Glutamatergic neuron (in vitro differentiated cells): ENCODE measurements at regions not wholly inside any gene's neighbourhood (a gene's known extent, or its start where the extent isn't known, plus 50 kb on each side); places are given as distances from the start of the nearest gene placed in this dataset.

Source experiments
- DNase-seq: peaks from one replicate; pipeline ENCODE4 v3.0.0; 2022
- H3K27ac Mint-ChIP-seq: one replicate; pipeline ENCODE4 v1.8.0; 2020; ENCODE audit warnings: mild to moderate bottlenecking, mixed read lengths, inconsistent platforms; ENCODE audit not compliant: unreplicated experiment
- H3K27me3 Mint-ChIP-seq: one replicate; pipeline ENCODE4 v1.8.0; 2020; ENCODE audit warnings: mild to moderate bottlenecking, moderate library complexity, mixed read lengths, inconsistent platforms; ENCODE audit not compliant: unreplicated experiment
- H3K36me3 Mint-ChIP-seq: one replicate; pipeline ENCODE4 v1.8.0; 2020; ENCODE audit warnings: mild to moderate bottlenecking, mixed read lengths, inconsistent platforms; ENCODE audit not compliant: unreplicated experiment
- H3K4me1 Mint-ChIP-seq: one replicate; pipeline ENCODE4 v1.8.0; 2020; ENCODE audit warnings: mild to moderate bottlenecking, low read depth, mixed read lengths, inconsistent platforms; ENCODE audit not compliant: unreplicated experiment
- H3K4me3 Mint-ChIP-seq: one replicate; pipeline ENCODE4 v1.8.0; 2020; ENCODE audit warnings: mild to moderate bottlenecking, mixed read lengths, inconsistent platforms; ENCODE audit not compliant: unreplicated experiment
- H3K9me3 Mint-ChIP-seq: one replicate; pipeline ENCODE4 v1.8.0; 2020; ENCODE audit warnings: mild to moderate bottlenecking, moderate library complexity, mixed read lengths, inconsistent platforms; ENCODE audit not compliant: unreplicated experiment
- TF ChIP-seq, protein P1 (sequence below): fragments of 200-600 bp; sonication (generic); IDR thresholded peaks from one replicate; pipeline ENCODE4 v1.5.0; 2021; ENCODE audit not compliant: partially characterized antibody, unreplicated experiment

DNA sequence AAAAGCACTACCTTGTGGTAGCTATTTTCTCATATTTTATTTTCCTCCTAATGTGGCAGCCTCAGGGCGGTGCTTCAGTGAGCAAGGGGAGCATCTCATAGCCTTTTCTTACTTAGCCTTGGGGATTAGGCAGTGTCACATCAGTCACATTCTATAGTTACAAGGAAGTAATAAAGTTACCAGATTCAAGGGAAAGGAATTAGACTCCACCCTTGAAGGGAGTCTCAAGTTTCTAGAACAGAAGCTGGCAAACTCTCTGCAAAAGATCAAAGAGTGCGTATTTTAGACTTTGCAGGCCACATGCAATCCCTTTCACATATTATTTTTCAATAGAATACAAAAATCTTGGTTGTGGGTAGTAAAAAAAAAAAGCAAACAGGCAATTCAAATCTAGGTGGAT is 350.4 kb downstream of the AMY1C start:
- H3K36me3 Mint-ChIP-seq = no peaks in the 10 kb centered on the region
- H3K27ac Mint-ChIP-seq = no peak overlapping the region
- TF ChIP-seq, protein P1, sequence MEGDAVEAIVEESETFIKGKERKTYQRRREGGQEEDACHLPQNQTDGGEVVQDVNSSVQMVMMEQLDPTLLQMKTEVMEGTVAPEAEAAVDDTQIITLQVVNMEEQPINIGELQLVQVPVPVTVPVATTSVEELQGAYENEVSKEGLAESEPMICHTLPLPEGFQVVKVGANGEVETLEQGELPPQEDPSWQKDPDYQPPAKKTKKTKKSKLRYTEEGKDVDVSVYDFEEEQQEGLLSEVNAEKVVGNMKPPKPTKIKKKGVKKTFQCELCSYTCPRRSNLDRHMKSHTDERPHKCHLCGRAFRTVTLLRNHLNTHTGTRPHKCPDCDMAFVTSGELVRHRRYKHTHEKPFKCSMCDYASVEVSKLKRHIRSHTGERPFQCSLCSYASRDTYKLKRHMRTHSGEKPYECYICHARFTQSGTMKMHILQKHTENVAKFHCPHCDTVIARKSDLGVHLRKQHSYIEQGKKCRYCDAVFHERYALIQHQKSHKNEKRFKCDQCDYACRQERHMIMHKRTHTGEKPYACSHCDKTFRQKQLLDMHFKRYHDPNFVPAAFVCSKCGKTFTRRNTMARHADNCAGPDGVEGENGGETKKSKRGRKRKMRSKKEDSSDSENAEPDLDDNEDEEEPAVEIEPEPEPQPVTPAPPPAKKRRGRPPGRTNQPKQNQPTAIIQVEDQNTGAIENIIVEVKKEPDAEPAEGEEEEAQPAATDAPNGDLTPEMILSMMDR = no peak
- H3K4me1 Mint-ChIP-seq = no peaks in the 10 kb centered on the region
- H3K9me3 Mint-ChIP-seq = no peaks in the 10 kb centered on the region
- H3K4me3 Mint-ChIP-seq = no peak overlapping the region
- H3K27me3 Mint-ChIP-seq = no peaks in the 10 kb centered on the region
- no peak for DNase-seq

DNA sequence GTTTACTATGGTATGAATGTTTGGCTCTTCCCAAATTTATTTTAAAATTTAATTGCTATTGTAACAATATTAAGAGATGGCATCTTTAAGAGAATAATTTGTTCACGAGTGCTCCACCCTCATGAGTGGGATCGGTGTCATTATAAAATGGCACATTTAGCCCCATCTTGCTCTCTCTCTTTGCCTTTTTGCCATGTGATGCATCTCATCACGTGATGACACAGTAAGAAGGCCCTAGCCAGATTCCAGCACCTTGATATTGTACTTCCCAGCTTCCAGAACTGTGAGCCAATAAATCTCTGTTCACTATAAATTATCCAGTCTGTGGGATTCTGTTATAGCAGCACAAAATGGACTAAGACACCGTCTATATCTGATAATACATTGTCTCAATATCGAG is 355.8 kb downstream of the AMY1C start:
- H3K36me3 Mint-ChIP-seq = no peaks in the 10 kb centered on the region
- TF ChIP-seq, protein P1 = no peak

DNA sequence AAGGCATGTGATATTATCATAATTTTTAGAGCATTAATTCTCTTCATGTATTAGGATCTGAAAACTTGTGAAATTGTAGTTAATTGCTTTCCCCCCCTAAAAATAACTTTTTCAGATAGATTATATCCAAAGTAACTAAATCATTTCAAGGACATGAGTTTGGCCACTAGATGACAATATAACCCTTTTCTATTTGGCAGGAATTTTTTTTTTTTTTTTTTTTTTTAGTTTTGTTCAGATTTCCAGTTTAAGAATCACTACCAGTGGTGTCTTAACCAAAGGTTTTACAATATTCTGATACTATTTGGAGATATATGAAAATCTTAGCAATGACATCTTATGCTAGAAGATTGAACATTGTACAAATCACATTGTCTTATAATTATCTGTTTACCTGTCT is 370.8 kb downstream of the AMY1C start:
- no peaks in the 10 kb centered on the region for H3K9me3 Mint-ChIP-seq
- no peak overlapping the region for H3K4me3 Mint-ChIP-seq
- no peaks in the 10 kb centered on the region for H3K27me3 Mint-ChIP-seq
- no peaks in the 10 kb centered on the region for H3K36me3 Mint-ChIP-seq
- no peaks in the 10 kb centered on the region for H3K4me1 Mint-ChIP-seq
- no peak for DNase-seq
- TF ChIP-seq, protein P1 = no peak
- no peak overlapping the region for H3K27ac Mint-ChIP-seq

More for the DNA sequence above, 355.8 kb downstream of the AMY1C start:
- H3K4me3 Mint-ChIP-seq = no peak overlapping the region
- H3K9me3 Mint-ChIP-seq = no peaks in the 10 kb centered on the region
- no peaks in the 10 kb centered on the region for H3K27me3 Mint-ChIP-seq
- no peak for DNase-seq
- H3K27ac Mint-ChIP-seq = no peak overlapping the region
- H3K4me1 Mint-ChIP-seq = no peaks in the 10 kb centered on the region

DNA sequence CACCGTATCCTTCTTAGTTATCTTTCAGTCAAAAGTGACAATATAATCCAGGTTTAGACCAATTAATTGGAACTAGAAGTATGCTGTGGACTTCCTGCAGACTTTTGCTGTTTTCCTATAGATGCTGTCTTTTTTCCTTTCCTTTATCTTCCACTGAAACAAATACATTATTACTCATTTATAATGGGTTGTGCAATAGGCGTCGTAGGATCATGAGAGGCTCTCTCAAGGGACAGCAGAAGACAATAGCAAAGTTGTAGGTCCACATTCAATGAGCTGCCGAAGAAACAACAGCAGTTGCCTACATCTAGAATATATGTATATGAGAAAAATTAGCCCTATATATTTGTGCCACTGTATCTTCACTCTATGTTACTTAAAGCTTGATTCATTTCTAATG is 371.6 kb downstream of the AMY1C start:
- Mint-ChIP-seq H3K9me3 (no peaks in the 10 kb centered on the region), H3K36me3 (no peaks in the 10 kb centered on the region), H3K27me3 (no peaks in the 10 kb centered on the region), H3K4me1 (peaks cover 2% of the 10 kb centered on the region), H3K27ac (no peak overlapping the region), H3K4me3 (no peak overlapping the region)
- no peak for DNase-seq
- TF ChIP-seq, protein P1 = no peak

GRCh38 chr1:104125266-104125665 is 375.6 kb downstream of the AMY1C start:
- DNase-seq = no peak
- Mint-ChIP-seq H3K36me3 (no peaks in the 10 kb centered on the region), H3K27me3 (no peaks in the 10 kb centered on the region), H3K27ac (no peak overlapping the region), H3K4me1 (peaks cover 2% of the 10 kb centered on the region), H3K4me3 (no peak overlapping the region), H3K9me3 (no peaks in the 10 kb centered on the region)
- TF ChIP-seq, protein P1 = no peak
